Ishikawa (cell line): ENCODE measurements at regions not wholly inside any gene's neighbourhood (a gene's known extent, or its start where the extent isn't known, plus 50 kb on each side); places are given as distances from the start of the nearest gene placed in this dataset.

Source experiments
- CEBPB ChIP-seq: IDR thresholded peaks from 2 replicates; pipeline ENCODE4 v1.6.1; 2012
- CREB1 ChIP-seq: IDR thresholded peaks from 2 replicates; pipeline ENCODE4 v1.6.1; 2012; ENCODE audit warnings: low read depth
- EGR1 ChIP-seq: IDR thresholded peaks from 2 replicates; pipeline ENCODE4 v1.6.1; 2012
- EP300 ChIP-seq: IDR thresholded peaks from 2 replicates; pipeline ENCODE4 v1.6.1; 2012; ENCODE audit warnings: borderline replicate concordance
- FOXM1 ChIP-seq: IDR thresholded peaks from 2 replicates; pipeline ENCODE4 v1.6.1; 2012; ENCODE audit warnings: low read depth, borderline replicate concordance
- NFIC ChIP-seq: IDR thresholded peaks from 2 replicates; pipeline ENCODE4 v1.6.1; 2012
- RAD21 ChIP-seq: IDR thresholded peaks from 2 replicates; pipeline ENCODE4 v1.6.1; 2012; ENCODE audit warnings: low read depth
- TAF1 ChIP-seq: IDR thresholded peaks from 2 replicates; pipeline ENCODE4 v1.6.1; 2012; ENCODE audit warnings: low read depth, mild to moderate bottlenecking
- TCF12 ChIP-seq: IDR thresholded peaks from 2 replicates; pipeline ENCODE4 v1.6.1; 2012; ENCODE audit warnings: low read depth
- TEAD4 ChIP-seq: IDR thresholded peaks from 2 replicates; pipeline ENCODE4 v1.6.1; 2012
- USF1 ChIP-seq: IDR thresholded peaks from 2 replicates; pipeline ENCODE4 v1.6.1; 2012
- YY1 ChIP-seq: IDR thresholded peaks from 2 replicates; pipeline ENCODE4 v1.6.1; 2012; ENCODE audit warnings: low read depth
- ZBTB7A ChIP-seq: IDR thresholded peaks from 2 replicates; pipeline ENCODE4 v1.6.1; 2012; ENCODE audit warnings: low read depth
- TF ChIP-seq, protein P1 (sequence below): IDR thresholded peaks from 2 replicates; pipeline ENCODE4 v1.6.1; 2012
- TF ChIP-seq, protein P2 (sequence below): IDR thresholded peaks from 2 replicates; pipeline ENCODE4 v1.6.1; 2012; ENCODE audit warnings: low read depth, mild to moderate bottlenecking

DNA sequence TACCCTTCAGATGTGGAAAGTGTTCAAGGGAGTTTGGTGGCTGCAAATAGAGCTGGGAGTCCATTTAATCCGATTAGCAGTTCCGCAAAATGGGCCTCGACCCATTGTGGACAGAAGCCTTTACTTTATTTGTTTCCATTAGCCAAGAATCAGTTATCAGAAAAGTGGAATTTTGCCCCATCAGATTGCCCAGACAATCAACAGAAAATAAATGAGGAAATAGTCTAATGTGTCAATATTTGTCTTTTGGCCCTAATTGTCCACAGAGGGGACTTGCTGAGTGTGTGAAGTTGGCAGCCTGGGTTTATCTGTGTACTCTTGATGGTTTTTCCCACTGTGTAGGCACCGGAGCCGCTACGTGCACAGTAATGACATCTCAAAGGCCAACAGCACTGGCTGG is 134.3 kb downstream of the LINC00237 start:
- TF ChIP-seq RAD21 = no peak
- TF ChIP-seq NFIC = no peak
- no peak for TF ChIP-seq CREB1
- TF ChIP-seq FOXM1 = no peak
- TF ChIP-seq TEAD4 = no peak
- TF ChIP-seq TCF12 = no peak
- no peak for TF ChIP-seq EGR1
- TF ChIP-seq, protein P1, sequence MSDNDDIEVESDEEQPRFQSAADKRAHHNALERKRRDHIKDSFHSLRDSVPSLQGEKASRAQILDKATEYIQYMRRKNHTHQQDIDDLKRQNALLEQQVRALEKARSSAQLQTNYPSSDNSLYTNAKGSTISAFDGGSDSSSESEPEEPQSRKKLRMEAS = no peak
- TF ChIP-seq ZBTB7A = no peak
- TF ChIP-seq, protein P2, sequence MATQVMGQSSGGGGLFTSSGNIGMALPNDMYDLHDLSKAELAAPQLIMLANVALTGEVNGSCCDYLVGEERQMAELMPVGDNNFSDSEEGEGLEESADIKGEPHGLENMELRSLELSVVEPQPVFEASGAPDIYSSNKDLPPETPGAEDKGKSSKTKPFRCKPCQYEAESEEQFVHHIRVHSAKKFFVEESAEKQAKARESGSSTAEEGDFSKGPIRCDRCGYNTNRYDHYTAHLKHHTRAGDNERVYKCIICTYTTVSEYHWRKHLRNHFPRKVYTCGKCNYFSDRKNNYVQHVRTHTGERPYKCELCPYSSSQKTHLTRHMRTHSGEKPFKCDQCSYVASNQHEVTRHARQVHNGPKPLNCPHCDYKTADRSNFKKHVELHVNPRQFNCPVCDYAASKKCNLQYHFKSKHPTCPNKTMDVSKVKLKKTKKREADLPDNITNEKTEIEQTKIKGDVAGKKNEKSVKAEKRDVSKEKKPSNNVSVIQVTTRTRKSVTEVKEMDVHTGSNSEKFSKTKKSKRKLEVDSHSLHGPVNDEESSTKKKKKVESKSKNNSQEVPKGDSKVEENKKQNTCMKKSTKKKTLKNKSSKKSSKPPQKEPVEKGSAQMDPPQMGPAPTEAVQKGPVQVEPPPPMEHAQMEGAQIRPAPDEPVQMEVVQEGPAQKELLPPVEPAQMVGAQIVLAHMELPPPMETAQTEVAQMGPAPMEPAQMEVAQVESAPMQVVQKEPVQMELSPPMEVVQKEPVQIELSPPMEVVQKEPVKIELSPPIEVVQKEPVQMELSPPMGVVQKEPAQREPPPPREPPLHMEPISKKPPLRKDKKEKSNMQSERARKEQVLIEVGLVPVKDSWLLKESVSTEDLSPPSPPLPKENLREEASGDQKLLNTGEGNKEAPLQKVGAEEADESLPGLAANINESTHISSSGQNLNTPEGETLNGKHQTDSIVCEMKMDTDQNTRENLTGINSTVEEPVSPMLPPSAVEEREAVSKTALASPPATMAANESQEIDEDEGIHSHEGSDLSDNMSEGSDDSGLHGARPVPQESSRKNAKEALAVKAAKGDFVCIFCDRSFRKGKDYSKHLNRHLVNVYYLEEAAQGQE = no peak
- no peak for TF ChIP-seq USF1

- TF ChIP-seq CREB1 (no peak), EP300 (no peak), FOXM1 (no peak), TCF12 (no peak), RAD21 (no peak), CEBPB (no peak)
Measured at GRCh38 chr20:20970841-20971240, 135.3 kb downstream of the LINC00237 start.

- TF ChIP-seq TCF12 (no peak), EP300 (no peak)
Measured at GRCh38 chr20:20969701-20970280, 136.4 kb downstream of the LINC00237 start.

- TF ChIP-seq EP300 = no peak
- TF ChIP-seq TCF12 = no peak
- TF ChIP-seq, protein P2 = no peak
- no peak for TF ChIP-seq CEBPB
- TF ChIP-seq USF1 = no peak
- TF ChIP-seq FOXM1 = no peak
- TF ChIP-seq RAD21 = no peak
- no peak for TF ChIP-seq NFIC
Measured at GRCh38 chr20:20967564-20968184, 138.5 kb downstream of the LINC00237 start.

GRCh38 chr20:20966171-20966570 is 140.0 kb downstream of the LINC00237 start:
- no peak for TF ChIP-seq YY1

DNA sequence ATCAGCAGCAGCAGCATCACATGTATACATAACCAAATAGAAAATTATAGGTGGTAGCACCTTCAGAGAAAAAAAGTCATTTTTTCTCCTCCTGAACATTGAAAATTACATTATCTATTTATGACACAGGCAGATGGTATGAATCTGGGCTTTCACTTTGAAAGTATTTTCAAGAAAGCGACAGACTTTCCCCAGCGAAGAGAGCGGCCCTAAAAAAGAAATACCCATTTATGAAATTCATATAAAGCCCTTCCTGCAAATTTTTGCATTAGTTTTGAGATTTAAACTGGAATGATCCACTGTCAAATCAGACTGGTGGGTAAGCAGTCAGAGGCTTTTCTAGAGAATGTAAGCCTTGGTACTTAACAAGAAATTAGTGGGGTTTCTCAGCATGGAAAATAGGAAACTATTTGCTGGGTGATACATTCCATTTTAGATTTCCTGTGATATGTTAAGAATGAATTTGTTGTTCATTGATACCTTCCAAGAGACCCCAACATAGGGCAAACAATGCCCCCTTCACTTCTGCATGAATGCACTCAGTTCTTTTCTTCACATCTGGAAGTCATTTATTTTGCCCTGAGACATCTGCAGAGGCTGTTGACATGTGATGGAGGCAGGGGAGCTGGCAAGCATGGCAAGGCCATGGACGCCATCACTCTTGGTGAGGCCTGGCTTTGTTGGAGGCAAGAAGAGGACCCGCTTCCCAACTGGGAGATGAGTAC is 147.0 kb downstream of the LINC00237 start:
- no peak for TF ChIP-seq TEAD4
- no peak for TF ChIP-seq RAD21
- TF ChIP-seq, protein P2 = no peak
- no peak for TF ChIP-seq NFIC
- no peak for TF ChIP-seq TAF1
- no peak for TF ChIP-seq USF1
- no peak for TF ChIP-seq EGR1
- no peak for TF ChIP-seq YY1
